WTC11 (cell line): ENCODE measurements at regions not wholly inside any gene's neighbourhood (a gene's known extent, or its start where the extent isn't known, plus 50 kb on each side); places are given as distances from the start of the nearest gene placed in this dataset.

ENCODE experiments used
- ATAC-seq: fragments of 200-7000 bp; cut with Tn5 transposase; 2 replicates; pipeline ENCODE4 v1.10.0; 2021; ENCODE audit warnings: mild to moderate bottlenecking, moderate library complexity
- CTCF ChIA-PET: fragments of 300-600 bp; sonication (Branson Sonifier 250); formaldehyde crosslinking; loops from one replicate; lab custom pipeline; 2021; ENCODE audit warnings: antibody characterized with exemption; lab: Charles Lee
- POLR2A ChIA-PET: fragments of 350-600 bp; sonication (Branson Sonifier 250); formaldehyde crosslinking; loops from one replicate; lab custom pipeline; 2021; ENCODE audit warnings: antibody characterized with exemption; lab: Charles Lee
- DNase-seq: peaks from one replicate; pipeline ENCODE4 v3.0.0; 2021; ENCODE audit warnings: low spot score
- H3K27ac Mint-ChIP-seq: 2 replicates; pipeline ENCODE4 v1.8.0; 2021; ENCODE audit warnings: mixed read lengths
- H3K27me3 Mint-ChIP-seq: 2 replicates; pipeline ENCODE4 v1.8.0; 2021; ENCODE audit warnings: low read depth, mild to moderate bottlenecking, moderate library complexity, mixed read lengths
- H3K36me3 Mint-ChIP-seq: 2 replicates; pipeline ENCODE4 v1.8.0; 2021; ENCODE audit warnings: mixed read lengths
- H3K4me1 Mint-ChIP-seq: 2 replicates; pipeline ENCODE4 v1.8.0; 2022; ENCODE audit warnings: mixed read lengths
- H3K4me3 Mint-ChIP-seq: 2 replicates; pipeline ENCODE4 v1.8.0; 2021; ENCODE audit warnings: mild to moderate bottlenecking, moderate library complexity, mixed read lengths
- H3K9me3 Mint-ChIP-seq: 2 replicates; pipeline ENCODE4 v1.8.0; 2021; ENCODE audit warnings: mixed read lengths
- ELF4 ChIP-seq: sonication (generic); formaldehyde crosslinking; IDR thresholded peaks from 2 replicates; pipeline ENCODE4 v1.8.1; 2022; ENCODE audit warnings: low read depth, mild to moderate bottlenecking, moderate library complexity, missing genetic modification reagents
- ETV6 ChIP-seq: sonication (generic); formaldehyde crosslinking; IDR thresholded peaks from 2 replicates; pipeline ENCODE4 v1.8.1; 2022; ENCODE audit warnings: mild to moderate bottlenecking, missing genetic modification reagents
- FOXJ3 ChIP-seq: sonication (generic); formaldehyde crosslinking; IDR thresholded peaks from 2 replicates; pipeline ENCODE4 v1.9.0; 2021; ENCODE audit warnings: missing genetic modification reagents, mild to moderate bottlenecking, borderline replicate concordance
- GRHL2 ChIP-seq: fragments of 250-450 bp; sonication (Bioruptor Pico); IDR thresholded peaks from 2 replicates; pipeline ENCODE4 v1.8.0; 2022; ENCODE audit warnings: mild to moderate bottlenecking, moderate library complexity; ENCODE audit not compliant: insufficient replicate concordance, severe bottlenecking
- HMGA2 ChIP-seq: fragments of 250-450 bp; sonication (Bioruptor Pico); IDR thresholded peaks from 2 replicates; pipeline ENCODE4 v1.4.0; 2021; ENCODE audit warnings: mild to moderate bottlenecking, moderate library complexity
- IRF1 ChIP-seq: sonication (generic); formaldehyde crosslinking; IDR thresholded peaks from 2 replicates; pipeline ENCODE4 v1.8.0; 2023; ENCODE audit warnings: missing genetic modification reagents
- NFE2L1 ChIP-seq: sonication (generic); formaldehyde crosslinking; IDR thresholded peaks from 2 replicates; pipeline ENCODE4 v1.8.1; 2023; ENCODE audit warnings: missing genetic modification reagents
- NFYB ChIP-seq: sonication (generic); formaldehyde crosslinking; conservative IDR thresholded peaks from 2 replicates; pipeline ENCODE4 v1.8.0; 2022; ENCODE audit warnings: low read depth, missing genetic modification reagents
- NR3C1 ChIP-seq: sonication (generic); formaldehyde crosslinking; conservative IDR thresholded peaks from 2 replicates; pipeline ENCODE4 v1.8.1; 2023; ENCODE audit warnings: low read depth, mild to moderate bottlenecking, missing genetic modification reagents
- PRRX2 ChIP-seq: fragments of 250-450 bp; sonication (Bioruptor Pico); IDR thresholded peaks from 2 replicates; pipeline ENCODE4 v1.8.0; 2021; ENCODE audit warnings: mild to moderate bottlenecking
- USF1 ChIP-seq: sonication (generic); formaldehyde crosslinking; IDR thresholded peaks from 2 replicates; pipeline ENCODE4 v1.8.0; 2022; ENCODE audit warnings: mild to moderate bottlenecking, missing genetic modification reagents
- ZNF219 ChIP-seq: sonication (generic); formaldehyde crosslinking; IDR thresholded peaks from 2 replicates; pipeline ENCODE4 v1.8.0; 2023; ENCODE audit warnings: missing genetic modification reagents, mild to moderate bottlenecking, borderline replicate concordance
- ZNF232 ChIP-seq: sonication (generic); formaldehyde crosslinking; IDR thresholded peaks from 2 replicates; pipeline ENCODE4 v1.8.0; 2022; ENCODE audit warnings: mild to moderate bottlenecking, missing genetic modification reagents
- ZNF281 ChIP-seq: sonication (generic); formaldehyde crosslinking; IDR thresholded peaks from 2 replicates; pipeline ENCODE4 v1.8.0; 2023; ENCODE audit warnings: mild to moderate bottlenecking, missing genetic modification reagents
- TF ChIP-seq, protein P1 (sequence below): fragments of 250-450 bp; sonication (Bioruptor Pico); conservative IDR thresholded peaks from 2 replicates; pipeline ENCODE4 v1.9.0; 2021; ENCODE audit warnings: mild to moderate bottlenecking
- TF ChIP-seq, protein P2 (sequence below): sonication (generic); formaldehyde crosslinking; IDR thresholded peaks from 2 replicates; pipeline ENCODE4 v1.8.1; 2023; ENCODE audit warnings: mild to moderate bottlenecking, missing genetic modification reagents, moderate library complexity
- TF ChIP-seq, protein P3 (sequence below): sonication (generic); formaldehyde crosslinking; IDR thresholded peaks from 2 replicates; pipeline ENCODE4 v1.8.0; 2022; ENCODE audit warnings: missing genetic modification reagents

DNA sequence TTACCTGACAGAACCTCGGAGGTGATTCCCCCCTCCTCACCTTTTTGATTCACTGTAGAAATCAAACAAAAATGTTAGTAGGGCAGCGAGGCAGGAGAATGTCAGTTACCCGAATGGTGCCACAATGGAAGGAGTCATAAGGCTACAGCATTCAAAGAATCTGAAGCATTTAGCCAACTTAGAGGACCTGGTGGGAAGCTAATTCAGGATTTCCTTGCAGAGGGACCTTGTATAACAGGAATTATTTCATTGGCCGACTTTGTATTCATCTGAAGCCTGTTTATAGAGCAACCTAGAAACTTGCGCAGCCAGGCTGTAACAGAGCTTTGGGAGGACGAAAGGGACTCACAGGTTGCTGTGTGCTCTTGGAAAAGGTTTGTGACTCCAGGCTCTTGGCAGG is 129.1 kb upstream of the MMADHC start:
- no peak for TF ChIP-seq ZNF232 (CRISPR knock-in tag)
- no peak for TF ChIP-seq ELF4 (CRISPR knock-in tag)
- TF ChIP-seq NFE2L1 = no peak
- TF ChIP-seq ETV6 (CRISPR knock-in tag) = no peak
- TF ChIP-seq, protein P1, sequence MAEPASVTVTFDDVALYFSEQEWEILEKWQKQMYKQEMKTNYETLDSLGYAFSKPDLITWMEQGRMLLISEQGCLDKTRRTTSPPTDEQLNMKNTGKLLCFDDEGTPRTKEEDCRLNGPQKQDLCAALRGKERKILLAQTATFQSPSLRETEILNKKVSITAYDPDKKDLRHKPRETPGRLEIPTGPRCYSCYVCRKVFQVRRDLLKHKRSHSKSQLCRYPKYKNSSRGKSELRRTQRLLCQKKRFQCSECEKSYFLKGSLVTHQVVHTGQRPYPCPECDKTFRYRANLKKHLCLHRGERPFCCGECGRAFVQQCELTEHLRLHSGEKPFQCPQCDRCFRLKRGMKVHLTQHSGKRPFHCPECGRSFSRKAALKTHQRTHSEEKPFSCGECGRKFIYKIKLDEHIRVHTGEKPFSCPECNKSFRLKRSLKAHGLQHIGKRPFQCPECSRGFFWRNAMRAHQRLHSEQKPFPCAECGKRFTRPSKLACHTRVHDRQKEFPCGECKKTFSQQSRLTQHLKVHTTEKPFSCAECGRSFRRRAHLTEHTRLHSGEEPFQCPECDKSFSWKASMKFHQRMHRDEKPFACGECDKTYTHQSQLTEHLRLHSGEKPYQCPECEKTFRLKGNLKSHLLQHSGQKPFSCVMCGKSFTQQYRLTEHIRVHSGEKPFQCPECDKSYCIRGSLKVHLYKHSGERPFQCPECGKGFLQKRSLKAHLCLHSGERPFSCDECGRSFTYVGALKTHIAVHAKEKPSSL (CRISPR knock-in tag) = no peak
- TF ChIP-seq, protein P2, sequence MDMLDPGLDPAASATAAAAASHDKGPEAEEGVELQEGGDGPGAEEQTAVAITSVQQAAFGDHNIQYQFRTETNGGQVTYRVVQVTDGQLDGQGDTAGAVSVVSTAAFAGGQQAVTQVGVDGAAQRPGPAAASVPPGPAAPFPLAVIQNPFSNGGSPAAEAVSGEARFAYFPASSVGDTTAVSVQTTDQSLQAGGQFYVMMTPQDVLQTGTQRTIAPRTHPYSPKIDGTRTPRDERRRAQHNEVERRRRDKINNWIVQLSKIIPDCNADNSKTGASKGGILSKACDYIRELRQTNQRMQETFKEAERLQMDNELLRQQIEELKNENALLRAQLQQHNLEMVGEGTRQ (CRISPR knock-in tag) = no peak
- TF ChIP-seq PRRX2 (CRISPR knock-in tag) = no peak
- TF ChIP-seq, protein P3, sequence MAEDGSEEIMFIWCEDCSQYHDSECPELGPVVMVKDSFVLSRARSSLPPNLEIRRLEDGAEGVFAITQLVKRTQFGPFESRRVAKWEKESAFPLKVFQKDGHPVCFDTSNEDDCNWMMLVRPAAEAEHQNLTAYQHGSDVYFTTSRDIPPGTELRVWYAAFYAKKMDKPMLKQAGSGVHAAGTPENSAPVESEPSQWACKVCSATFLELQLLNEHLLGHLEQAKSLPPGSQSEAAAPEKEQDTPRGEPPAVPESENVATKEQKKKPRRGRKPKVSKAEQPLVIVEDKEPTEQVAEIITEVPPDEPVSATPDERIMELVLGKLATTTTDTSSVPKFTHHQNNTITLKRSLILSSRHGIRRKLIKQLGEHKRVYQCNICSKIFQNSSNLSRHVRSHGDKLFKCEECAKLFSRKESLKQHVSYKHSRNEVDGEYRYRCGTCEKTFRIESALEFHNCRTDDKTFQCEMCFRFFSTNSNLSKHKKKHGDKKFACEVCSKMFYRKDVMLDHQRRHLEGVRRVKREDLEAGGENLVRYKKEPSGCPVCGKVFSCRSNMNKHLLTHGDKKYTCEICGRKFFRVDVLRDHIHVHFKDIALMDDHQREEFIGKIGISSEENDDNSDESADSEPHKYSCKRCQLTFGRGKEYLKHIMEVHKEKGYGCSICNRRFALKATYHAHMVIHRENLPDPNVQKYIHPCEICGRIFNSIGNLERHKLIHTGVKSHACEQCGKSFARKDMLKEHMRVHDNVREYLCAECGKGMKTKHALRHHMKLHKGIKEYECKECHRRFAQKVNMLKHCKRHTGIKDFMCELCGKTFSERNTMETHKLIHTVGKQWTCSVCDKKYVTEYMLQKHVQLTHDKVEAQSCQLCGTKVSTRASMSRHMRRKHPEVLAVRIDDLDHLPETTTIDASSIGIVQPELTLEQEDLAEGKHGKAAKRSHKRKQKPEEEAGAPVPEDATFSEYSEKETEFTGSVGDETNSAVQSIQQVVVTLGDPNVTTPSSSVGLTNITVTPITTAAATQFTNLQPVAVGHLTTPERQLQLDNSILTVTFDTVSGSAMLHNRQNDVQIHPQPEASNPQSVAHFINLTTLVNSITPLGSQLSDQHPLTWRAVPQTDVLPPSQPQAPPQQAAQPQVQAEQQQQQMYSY = no peak
- TF ChIP-seq IRF1 (CRISPR knock-in tag) = no peak
- TF ChIP-seq ZNF219 (CRISPR knock-in tag) = no peak
- no peak for TF ChIP-seq USF1 (CRISPR knock-in tag)
- TF ChIP-seq HMGA2 = no peak
- TF ChIP-seq FOXJ3 (CRISPR knock-in tag) = no peak
- ChIA-PET POLR2A (no interaction called here), CTCF (interaction anchor here (1.4 kb wide), 1 partner anchor 18 kb away, joined by 5 read pairs; no protein-coding TSS in a partner anchor)
- H3K4me3 Mint-ChIP-seq = no peak overlapping the region
- no peaks in the 10 kb centered on the region for H3K27me3 Mint-ChIP-seq
- H3K36me3 Mint-ChIP-seq = no peaks in the 10 kb centered on the region
- H3K4me1 Mint-ChIP-seq = peaks cover 14% of the 10 kb centered on the region
- no peak for DNase-seq
- peaks cover 12% of the 10 kb centered on the region for H3K9me3 Mint-ChIP-seq
- peak overlapping the region; percentile 80 for H3K27ac Mint-ChIP-seq
- ATAC-seq = peak; percentile 82

DNA sequence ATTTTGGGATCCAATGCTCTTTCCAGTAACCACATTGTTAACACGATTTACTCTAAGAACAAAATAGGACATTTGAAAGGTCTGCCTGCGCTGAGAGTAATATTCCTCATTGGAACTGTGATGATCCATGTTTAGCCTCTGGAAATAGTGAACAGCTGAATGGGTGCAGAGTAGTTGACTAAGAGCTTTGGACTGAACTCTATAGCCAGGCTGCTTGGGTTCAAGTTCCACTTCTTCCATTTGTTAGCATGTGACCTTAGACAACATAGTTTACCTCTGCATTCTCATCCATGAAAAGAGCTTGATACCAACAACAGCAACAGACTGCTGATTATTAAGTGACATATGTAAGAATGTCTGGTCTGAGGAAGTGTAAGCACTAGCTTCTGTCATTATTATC is 128.3 kb upstream of the MMADHC start:
- Mint-ChIP-seq H3K9me3 (peaks cover 12% of the 10 kb centered on the region), H3K36me3 (no peaks in the 10 kb centered on the region), H3K4me3 (no peak overlapping the region), H3K4me1 (peaks cover 14% of the 10 kb centered on the region), H3K27me3 (no peaks in the 10 kb centered on the region), H3K27ac (peak overlapping the region; percentile 30; the same call in 1 of the 2 replicates)
- DNase-seq (no peak), ATAC-seq (no peak)
- POLR2A ChIA-PET = no interaction called here
- CTCF ChIA-PET = interaction anchor here (1.4 kb wide), 1 partner anchor 19 kb away, joined by 5 read pairs; no protein-coding TSS in a partner anchor
- TF ChIP-seq ZNF281 (CRISPR knock-in tag) (no peak), GRHL2 (no peak), NFYB (CRISPR knock-in tag) (no peak), NR3C1 (CRISPR knock-in tag) (no peak), ZNF219 (CRISPR knock-in tag) (no peak)
